ENCODE measurements at regions not wholly inside any gene's neighbourhood (a gene's known extent, or its start where the extent isn't known, plus 50 kb on each side); places are given as distances from the start of the nearest gene placed in this dataset.

DNA sequence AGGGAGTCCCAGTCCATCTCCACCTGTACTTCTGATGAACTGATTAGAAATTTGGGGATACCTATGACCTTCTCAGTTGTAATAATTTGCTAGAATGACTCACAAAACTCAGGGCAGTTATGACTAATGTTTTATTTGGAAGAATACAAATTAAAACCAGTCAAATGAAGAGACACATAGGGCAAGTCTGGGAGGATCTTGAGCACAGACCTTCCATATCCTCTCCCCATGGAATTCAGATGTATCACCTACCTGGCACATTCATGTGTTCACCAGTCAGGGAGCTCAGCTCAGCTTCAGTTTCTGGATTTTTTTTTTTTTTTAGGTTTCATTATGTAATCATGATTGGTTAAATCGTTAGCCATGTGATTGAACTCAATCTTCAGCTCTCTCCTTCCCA, 247.7 kb downstream of the VGLL3 start:
- DNase-seq (ENCODE audit: low read depth in 1 of 2, low spot score in 1 of 2) (no peak), FAIRE-seq (no peak), ATAC-seq (no peak)
- no peak for TF ChIP-seq FOSL2 (IDR thresholded peaks at IDR 0.05)
- 0 out of 2 replicates have a peak, but pooled peaks have one; percentile 32 for TF ChIP-seq FOSL2 (CRISPR knock-in tag; IDR thresholded peaks at IDR 0.05)
- no peak for TF ChIP-seq ESRRA (IDR thresholded peaks at IDR 0.05; ENCODE audit: borderline replicate concordance, low read length)
- TF ChIP-seq, protein P1, sequence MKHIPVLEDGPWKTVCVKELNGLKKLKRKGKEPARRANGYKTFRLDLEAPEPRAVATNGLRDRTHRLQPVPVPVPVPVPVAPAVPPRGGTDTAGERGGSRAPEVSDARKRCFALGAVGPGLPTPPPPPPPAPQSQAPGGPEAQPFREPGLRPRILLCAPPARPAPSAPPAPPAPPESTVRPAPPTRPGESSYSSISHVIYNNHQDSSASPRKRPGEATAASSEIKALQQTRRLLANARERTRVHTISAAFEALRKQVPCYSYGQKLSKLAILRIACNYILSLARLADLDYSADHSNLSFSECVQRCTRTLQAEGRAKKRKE (CRISPR knock-in tag; IDR thresholded peaks at IDR 0.05; ENCODE audit: low read depth), result no peak
- TF ChIP-seq, protein P2, sequence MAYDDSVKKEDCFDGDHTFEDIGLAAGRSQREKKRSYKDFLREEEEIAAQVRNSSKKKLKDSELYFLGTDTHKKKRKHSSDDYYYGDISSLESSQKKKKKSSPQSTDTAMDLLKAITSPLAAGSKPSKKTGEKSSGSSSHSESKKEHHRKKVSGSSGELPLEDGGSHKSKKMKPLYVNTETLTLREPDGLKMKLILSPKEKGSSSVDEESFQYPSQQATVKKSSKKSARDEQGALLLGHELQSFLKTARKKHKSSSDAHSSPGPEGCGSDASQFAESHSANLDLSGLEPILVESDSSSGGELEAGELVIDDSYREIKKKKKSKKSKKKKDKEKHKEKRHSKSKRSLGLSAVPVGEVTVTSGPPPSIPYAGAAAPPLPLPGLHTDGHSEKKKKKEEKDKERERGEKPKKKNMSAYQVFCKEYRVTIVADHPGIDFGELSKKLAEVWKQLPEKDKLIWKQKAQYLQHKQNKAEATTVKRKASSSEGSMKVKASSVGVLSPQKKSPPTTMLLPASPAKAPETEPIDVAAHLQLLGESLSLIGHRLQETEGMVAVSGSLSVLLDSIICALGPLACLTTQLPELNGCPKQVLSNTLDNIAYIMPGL (CRISPR knock-in tag; IDR thresholded peaks at IDR 0.05; ENCODE audit: borderline replicate concordance), result no peak
- TF ChIP-seq JUNB (IDR thresholded peaks at IDR 0.05), result no peak
- no peak for TF ChIP-seq NFE2L2 (conservative IDR thresholded peaks at IDR 0.05; ENCODE audit: low read length)
- H3K4me3 ChIP-seq, result no peak overlapping the region
- no peaks in the 10 kb centered on the region for H3K4me1 ChIP-seq
- no peak overlapping the region for H3K4me2 ChIP-seq
- POLR2A ChIA-PET, result no interaction called here
- H3K9me3 ChIP-seq, result no peaks in the 10 kb centered on the region
- no peak overlapping the region for H3K27ac ChIP-seq
- WGBS (ENCODE audit: missing lambda C conversion rate), result 5% methylated on average over 1 of the region's 1 CpG
- CTCF ChIA-PET, result no interaction called here

DNA sequence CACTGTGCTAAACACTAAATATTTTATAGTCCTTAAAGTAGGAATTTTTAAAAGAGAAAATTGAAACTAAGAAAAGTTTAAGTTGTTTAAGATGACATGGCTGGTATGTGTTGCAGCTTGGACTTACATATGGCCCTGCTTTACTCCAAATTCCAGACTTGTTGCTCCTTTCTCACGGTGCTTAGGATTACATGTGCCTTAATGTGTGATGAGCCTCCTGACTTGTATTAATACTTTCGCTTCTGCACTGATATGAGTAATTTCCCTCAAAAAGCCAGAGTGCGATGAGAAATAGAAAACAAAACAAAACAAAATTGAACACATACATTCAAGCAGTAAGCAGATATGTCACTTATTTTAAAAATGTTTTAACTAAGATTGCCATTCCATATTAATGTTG, 250.2 kb downstream of the VGLL3 start:
- TF ChIP-seq, protein P2 (CRISPR knock-in tag; IDR thresholded peaks at IDR 0.05; ENCODE audit: borderline replicate concordance), result no peak
- TF ChIP-seq PHF8 (IDR thresholded peaks at IDR 0.05; ENCODE audit: borderline replicate concordance, low read depth) (no peak), FOSL2 (IDR thresholded peaks at IDR 0.05) (no peak), FOSL2 (CRISPR knock-in tag; IDR thresholded peaks at IDR 0.05) (no peak)
- ChIA-PET POLR2A (no interaction called here), CTCF (no interaction called here)
- Histone ChIP-seq H3K4me2 (no peak overlapping the region), H3K4me3 (no peak overlapping the region), H3K27ac (no peak overlapping the region), H3K4me1 (no peaks in the 10 kb centered on the region), H3K9me3 (no peaks in the 10 kb centered on the region)
- WGBS (ENCODE audit: missing lambda C conversion rate), result 75% methylated on average over 3 of the region's 3 CpGs
- FAIRE-seq (no peak), DNase-seq (ENCODE audit: low read depth in 1 of 2, low spot score in 1 of 2) (no peak), ATAC-seq (no peak)

DNA sequence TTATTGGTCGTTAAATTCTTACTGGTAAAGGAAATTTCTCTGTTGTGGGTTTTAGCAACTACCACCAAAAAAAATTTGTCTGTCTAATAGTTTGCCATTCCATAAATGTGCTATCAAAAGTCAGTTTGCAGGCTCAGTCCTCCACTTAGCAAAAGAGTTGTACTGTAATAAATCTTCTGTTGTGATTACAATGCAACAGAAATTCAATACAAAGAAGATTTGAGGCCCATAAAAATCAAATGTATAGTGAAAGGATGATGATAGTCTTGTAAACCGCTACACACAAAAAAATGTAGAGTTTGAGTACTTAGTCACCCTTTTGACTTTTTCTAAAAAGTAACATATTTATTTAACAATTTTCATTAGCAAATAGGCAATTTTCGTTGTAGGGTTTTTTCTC, 251.7 kb downstream of the VGLL3 start:
- no peaks in the 10 kb centered on the region for H3K4me1 ChIP-seq
- no peak for FAIRE-seq
- 43% methylated on average over 3 of the region's 3 CpGs for WGBS (ENCODE audit: missing lambda C conversion rate)
- ChIA-PET POLR2A (no interaction called here), CTCF (no interaction called here)
- no peak for TF ChIP-seq GATA3 (IDR thresholded peaks at IDR 0.05; ENCODE audit: borderline replicate concordance)
- TF ChIP-seq ZSCAN20 (CRISPR knock-in tag; IDR thresholded peaks at IDR 0.05), result no peak
- no peak for TF ChIP-seq EHMT2 (IDR thresholded peaks at IDR 0.05; ENCODE audit: low read depth)
- no peak for TF ChIP-seq EP300 (IDR thresholded peaks at IDR 0.05)
- TF ChIP-seq, protein P3, sequence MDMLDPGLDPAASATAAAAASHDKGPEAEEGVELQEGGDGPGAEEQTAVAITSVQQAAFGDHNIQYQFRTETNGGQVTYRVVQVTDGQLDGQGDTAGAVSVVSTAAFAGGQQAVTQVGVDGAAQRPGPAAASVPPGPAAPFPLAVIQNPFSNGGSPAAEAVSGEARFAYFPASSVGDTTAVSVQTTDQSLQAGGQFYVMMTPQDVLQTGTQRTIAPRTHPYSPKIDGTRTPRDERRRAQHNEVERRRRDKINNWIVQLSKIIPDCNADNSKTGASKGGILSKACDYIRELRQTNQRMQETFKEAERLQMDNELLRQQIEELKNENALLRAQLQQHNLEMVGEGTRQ (IDR thresholded peaks at IDR 0.05), result no peak
- no peak for TF ChIP-seq HOXB13 (CRISPR knock-in tag; IDR thresholded peaks at IDR 0.05; ENCODE audit: low read depth)
- TF ChIP-seq SREBF2 (IDR thresholded peaks at IDR 0.05), result no peak
- TF ChIP-seq, protein P4, sequence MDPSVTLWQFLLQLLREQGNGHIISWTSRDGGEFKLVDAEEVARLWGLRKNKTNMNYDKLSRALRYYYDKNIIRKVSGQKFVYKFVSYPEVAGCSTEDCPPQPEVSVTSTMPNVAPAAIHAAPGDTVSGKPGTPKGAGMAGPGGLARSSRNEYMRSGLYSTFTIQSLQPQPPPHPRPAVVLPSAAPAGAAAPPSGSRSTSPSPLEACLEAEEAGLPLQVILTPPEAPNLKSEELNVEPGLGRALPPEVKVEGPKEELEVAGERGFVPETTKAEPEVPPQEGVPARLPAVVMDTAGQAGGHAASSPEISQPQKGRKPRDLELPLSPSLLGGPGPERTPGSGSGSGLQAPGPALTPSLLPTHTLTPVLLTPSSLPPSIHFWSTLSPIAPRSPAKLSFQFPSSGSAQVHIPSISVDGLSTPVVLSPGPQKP (IDR thresholded peaks at IDR 0.05; ENCODE audit: low read depth, low read length), result no peak
- TF ChIP-seq, protein P5, sequence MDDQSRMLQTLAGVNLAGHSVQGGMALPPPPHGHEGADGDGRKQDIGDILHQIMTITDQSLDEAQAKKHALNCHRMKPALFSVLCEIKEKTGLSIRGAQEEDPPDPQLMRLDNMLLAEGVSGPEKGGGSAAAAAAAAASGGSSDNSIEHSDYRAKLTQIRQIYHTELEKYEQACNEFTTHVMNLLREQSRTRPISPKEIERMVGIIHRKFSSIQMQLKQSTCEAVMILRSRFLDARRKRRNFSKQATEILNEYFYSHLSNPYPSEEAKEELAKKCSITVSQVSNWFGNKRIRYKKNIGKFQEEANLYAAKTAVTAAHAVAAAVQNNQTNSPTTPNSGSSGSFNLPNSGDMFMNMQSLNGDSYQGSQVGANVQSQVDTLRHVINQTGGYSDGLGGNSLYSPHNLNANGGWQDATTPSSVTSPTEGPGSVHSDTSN (IDR thresholded peaks at IDR 0.05), result no peak
- TF ChIP-seq FOXS1 (CRISPR knock-in tag; IDR thresholded peaks at IDR 0.05), result no peak
- TF ChIP-seq, protein P6, sequence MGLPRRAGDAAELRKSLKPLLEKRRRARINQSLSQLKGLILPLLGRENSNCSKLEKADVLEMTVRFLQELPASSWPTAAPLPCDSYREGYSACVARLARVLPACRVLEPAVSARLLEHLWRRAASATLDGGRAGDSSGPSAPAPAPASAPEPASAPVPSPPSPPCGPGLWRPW (IDR thresholded peaks at IDR 0.05), result no peak
- TF ChIP-seq, protein P1 (CRISPR knock-in tag; IDR thresholded peaks at IDR 0.05; ENCODE audit: low read depth), result no peak
- TF ChIP-seq CHD2 (IDR thresholded peaks at IDR 0.05; ENCODE audit: low read length, partially characterized antibody), result no peak
- TF ChIP-seq RARB (CRISPR knock-in tag; IDR thresholded peaks at IDR 0.05), result no peak
- ATAC-seq, result no peak
- no peak overlapping the region for H3K27ac ChIP-seq
- H3K9me3 ChIP-seq, result no peaks in the 10 kb centered on the region
- H3K4me3 ChIP-seq, result no peak overlapping the region
- no peak for DNase-seq (ENCODE audit: low read depth in 1 of 2, low spot score in 1 of 2)
- H3K4me2 ChIP-seq, result no peak overlapping the region

All from A549 (cell line).